ENCODE measurements at regions not wholly inside any gene's neighbourhood (a gene's known extent, or its start where the extent isn't known, plus 50 kb on each side); places are given as distances from the start of the nearest gene placed in this dataset.

DNA sequence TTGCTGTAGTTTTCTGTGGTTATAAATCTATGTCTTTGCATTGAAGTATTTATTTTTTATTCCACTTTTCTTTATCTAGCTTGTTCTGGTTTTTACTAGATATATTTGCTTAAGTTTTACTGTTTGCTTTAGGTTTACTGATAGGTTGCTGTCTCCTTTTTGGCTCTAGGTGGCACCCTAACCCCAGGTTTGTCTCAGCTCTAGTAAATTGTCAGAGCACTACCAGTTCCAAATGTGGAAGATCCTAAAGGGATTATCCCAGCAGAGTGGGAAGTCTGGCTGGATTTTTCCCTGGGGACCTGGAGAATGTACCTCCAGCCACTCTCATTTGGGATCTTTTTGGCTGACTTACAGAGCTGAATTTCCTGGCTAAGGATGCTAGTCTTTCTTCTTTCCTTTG is 106.1 kb downstream of the PBDC1 start:
- H4K20me1 ChIP-seq (ENCODE audit: control insufficient read depth, extremely low read depth, insufficient read depth, low read length): no peaks in the 10 kb centered on the region
- no peak overlapping the region for H3K27ac ChIP-seq (ENCODE audit: insufficient read depth, low read length)
- no peaks in the 10 kb centered on the region for H3K9me3 ChIP-seq (ENCODE audit: control insufficient read depth, insufficient read depth, low read depth, low read length)
- DNase-seq (ENCODE audit: low read depth in 2 of 2): peak; percentile 21 to 55
- H3K4me1 ChIP-seq (ENCODE audit: control insufficient read depth, extremely low read depth, insufficient read depth, low read length): no peaks in the 10 kb centered on the region
- no peak overlapping the region for H3K4me3 ChIP-seq (replicated peaks in 1 of 4; ENCODE audit: control extremely low read depth in 1 of 4, insufficient read depth in 1 of 4, low read depth in 3 of 4, low read length in 4 of 4)
- H3K79me2 ChIP-seq (ENCODE audit: control insufficient read depth, insufficient read depth, low read length): no peaks in the 10 kb centered on the region
- no peak overlapping the region for H3K9ac ChIP-seq (ENCODE audit: insufficient read depth, low read length)
- no peaks in the 10 kb centered on the region for H3K36me3 ChIP-seq (ENCODE audit: control insufficient read depth, insufficient read depth, low read length)
- no peaks in the 10 kb centered on the region for H3K27me3 ChIP-seq (ENCODE audit: control insufficient read depth, insufficient read depth, low read length)
- TF ChIP-seq, protein P1, sequence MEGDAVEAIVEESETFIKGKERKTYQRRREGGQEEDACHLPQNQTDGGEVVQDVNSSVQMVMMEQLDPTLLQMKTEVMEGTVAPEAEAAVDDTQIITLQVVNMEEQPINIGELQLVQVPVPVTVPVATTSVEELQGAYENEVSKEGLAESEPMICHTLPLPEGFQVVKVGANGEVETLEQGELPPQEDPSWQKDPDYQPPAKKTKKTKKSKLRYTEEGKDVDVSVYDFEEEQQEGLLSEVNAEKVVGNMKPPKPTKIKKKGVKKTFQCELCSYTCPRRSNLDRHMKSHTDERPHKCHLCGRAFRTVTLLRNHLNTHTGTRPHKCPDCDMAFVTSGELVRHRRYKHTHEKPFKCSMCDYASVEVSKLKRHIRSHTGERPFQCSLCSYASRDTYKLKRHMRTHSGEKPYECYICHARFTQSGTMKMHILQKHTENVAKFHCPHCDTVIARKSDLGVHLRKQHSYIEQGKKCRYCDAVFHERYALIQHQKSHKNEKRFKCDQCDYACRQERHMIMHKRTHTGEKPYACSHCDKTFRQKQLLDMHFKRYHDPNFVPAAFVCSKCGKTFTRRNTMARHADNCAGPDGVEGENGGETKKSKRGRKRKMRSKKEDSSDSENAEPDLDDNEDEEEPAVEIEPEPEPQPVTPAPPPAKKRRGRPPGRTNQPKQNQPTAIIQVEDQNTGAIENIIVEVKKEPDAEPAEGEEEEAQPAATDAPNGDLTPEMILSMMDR (conservative IDR thresholded peaks at IDR 0.05 in 1 of 2, IDR thresholded peaks at IDR 0.05 in 1 of 2; ENCODE audit: low read depth in 1 of 2, low read length in 2 of 2): peak; percentile 55 to 59
- TF ChIP-seq EZH2 (IDR thresholded peaks at IDR 0.05; ENCODE audit: low read length, missing control alignments): no peak
- H2AFZ ChIP-seq (ENCODE audit: low read length): no peak overlapping the region
- no peak overlapping the region for H3K4me2 ChIP-seq (ENCODE audit: extremely low read depth, insufficient read depth, low read length)
